ENCODE measurements at regions not wholly inside any gene's neighbourhood (a gene's known extent, or its start where the extent isn't known, plus 50 kb on each side); places are given as distances from the start of the nearest gene placed in this dataset.

DNA sequence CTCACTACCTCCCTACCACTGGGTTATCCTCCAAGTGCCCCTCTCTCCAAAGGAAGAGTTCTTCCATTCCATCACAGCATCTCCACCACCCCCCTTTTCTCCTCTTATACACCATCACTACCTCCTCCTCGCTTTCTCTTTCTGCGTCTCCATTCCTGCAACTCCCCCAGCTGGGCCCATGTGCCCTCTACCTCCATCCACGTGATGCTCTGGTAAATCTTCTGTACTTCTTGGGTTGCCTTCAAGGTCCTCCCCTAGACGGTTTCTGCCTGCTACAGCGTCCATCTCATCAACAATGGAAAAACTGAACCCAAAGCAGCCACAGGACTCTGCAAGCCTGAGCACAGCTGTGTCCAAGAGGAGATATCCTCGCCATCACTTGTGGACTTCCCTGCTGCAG lies 129.5 kb upstream of the SLCO3A1 start:
- TF ChIP-seq POLR2A (IDR thresholded peaks at IDR 0.05; ENCODE audit: low read length) (no peak), GATA1 (IDR thresholded peaks at IDR 0.05; ENCODE audit: low read depth, low read length) (no peak)
